Parathyroid adenoma (tissue), 2 donors: ENCODE measurements at regions not wholly inside any gene's neighbourhood (a gene's known extent, or its start where the extent isn't known, plus 50 kb on each side); places are given as distances from the start of the nearest gene placed in this dataset.

Experiments used
- H2AFZ ChIP-seq: fragments of 300-600 bp; sonication (generic); one replicate; pipeline ENCODE4 v1.7.0; 2017; ENCODE audit warnings: antibody characterized with exemption, mild to moderate bottlenecking
- H3K27ac ChIP-seq: fragments of 300-600 bp; sonication (generic); one replicate; pipeline ENCODE4 v1.7.0; 2017
- H3K27me3 ChIP-seq: fragments of 300-600 bp; sonication (generic); one replicate; pipeline ENCODE4 v1.7.0; 2017; ENCODE audit warnings: low read length; ENCODE audit not compliant: control insufficient read depth, insufficient read depth
- H3K36me3 ChIP-seq: fragments of 300-600 bp; sonication (generic); one replicate; pipeline ENCODE4 v1.7.0; 2017; ENCODE audit warnings: low read length; ENCODE audit not compliant: control insufficient read depth, insufficient read depth
- H3K4me1 ChIP-seq: fragments of 300-600 bp; sonication (generic); one replicate; pipeline ENCODE4 v1.7.0; 2017; ENCODE audit warnings: control low read depth
- H3K4me2 ChIP-seq: fragments of 300-600 bp; sonication (generic); one replicate; pipeline ENCODE4 v1.7.0; 2017; ENCODE audit warnings: low read length
- H3K4me3 ChIP-seq: fragments of 300-600 bp; sonication (generic); one replicate; pipeline ENCODE4 v1.7.0; 2017; ENCODE audit warnings: low read depth, low read length
- H3K79me2 ChIP-seq: fragments of 300-600 bp; sonication (generic); one replicate; pipeline ENCODE4 v1.7.0; 2017; ENCODE audit warnings: control low read depth
- H3K9ac ChIP-seq: fragments of 300-600 bp; sonication (generic); one replicate; pipeline ENCODE4 v1.7.0; 2017; ENCODE audit warnings: mild to moderate bottlenecking
- H3K9me3 ChIP-seq: fragments of 300-600 bp; sonication (generic); one replicate; pipeline ENCODE4 v1.7.0; 2017; ENCODE audit warnings: low read length; ENCODE audit not compliant: control insufficient read depth
- TF ChIP-seq, protein P1 (sequence below): fragments of 300-600 bp; sonication (generic); IDR thresholded peaks from one replicate; pipeline ENCODE4 v1.7.0; 2017; ENCODE audit warnings: antibody characterized with exemption, mild to moderate bottlenecking
- donor health status: primary hyperparathyroidism.

DNA sequence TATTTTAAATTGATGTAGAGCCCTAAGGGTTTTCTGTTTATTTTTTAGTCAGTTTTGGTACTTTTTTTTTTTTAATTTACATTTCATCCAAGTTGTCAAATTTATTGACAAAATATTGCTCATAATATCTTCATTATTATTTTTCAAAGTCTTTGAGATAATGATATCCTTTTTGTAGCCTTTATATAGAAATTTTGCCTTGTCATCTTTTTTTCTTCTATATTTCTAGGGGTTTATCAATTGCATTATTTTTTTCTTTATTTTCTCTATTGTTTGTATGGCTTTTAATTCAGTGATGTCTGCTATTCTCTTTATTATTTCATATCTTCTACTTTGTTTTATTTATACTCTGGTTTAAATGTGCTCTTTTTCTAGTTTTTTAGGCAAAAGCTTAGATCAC, 863.0 kb upstream of the GJE1 start:
- Histone ChIP-seq H3K9ac (no peak overlapping the region), H3K4me3 (no peak overlapping the region), H3K36me3 (no peaks in the 10 kb centered on the region), H3K4me1 (no peaks in the 10 kb centered on the region), H3K27ac (no peak overlapping the region), H3K9me3 (no peaks in the 10 kb centered on the region), H3K79me2 (no peaks in the 10 kb centered on the region), H3K27me3 (no peaks in the 10 kb centered on the region), H3K4me2 (no peak overlapping the region), H2AFZ (no peak overlapping the region)
- TF ChIP-seq, protein P1, sequence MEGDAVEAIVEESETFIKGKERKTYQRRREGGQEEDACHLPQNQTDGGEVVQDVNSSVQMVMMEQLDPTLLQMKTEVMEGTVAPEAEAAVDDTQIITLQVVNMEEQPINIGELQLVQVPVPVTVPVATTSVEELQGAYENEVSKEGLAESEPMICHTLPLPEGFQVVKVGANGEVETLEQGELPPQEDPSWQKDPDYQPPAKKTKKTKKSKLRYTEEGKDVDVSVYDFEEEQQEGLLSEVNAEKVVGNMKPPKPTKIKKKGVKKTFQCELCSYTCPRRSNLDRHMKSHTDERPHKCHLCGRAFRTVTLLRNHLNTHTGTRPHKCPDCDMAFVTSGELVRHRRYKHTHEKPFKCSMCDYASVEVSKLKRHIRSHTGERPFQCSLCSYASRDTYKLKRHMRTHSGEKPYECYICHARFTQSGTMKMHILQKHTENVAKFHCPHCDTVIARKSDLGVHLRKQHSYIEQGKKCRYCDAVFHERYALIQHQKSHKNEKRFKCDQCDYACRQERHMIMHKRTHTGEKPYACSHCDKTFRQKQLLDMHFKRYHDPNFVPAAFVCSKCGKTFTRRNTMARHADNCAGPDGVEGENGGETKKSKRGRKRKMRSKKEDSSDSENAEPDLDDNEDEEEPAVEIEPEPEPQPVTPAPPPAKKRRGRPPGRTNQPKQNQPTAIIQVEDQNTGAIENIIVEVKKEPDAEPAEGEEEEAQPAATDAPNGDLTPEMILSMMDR, result no peak

DNA sequence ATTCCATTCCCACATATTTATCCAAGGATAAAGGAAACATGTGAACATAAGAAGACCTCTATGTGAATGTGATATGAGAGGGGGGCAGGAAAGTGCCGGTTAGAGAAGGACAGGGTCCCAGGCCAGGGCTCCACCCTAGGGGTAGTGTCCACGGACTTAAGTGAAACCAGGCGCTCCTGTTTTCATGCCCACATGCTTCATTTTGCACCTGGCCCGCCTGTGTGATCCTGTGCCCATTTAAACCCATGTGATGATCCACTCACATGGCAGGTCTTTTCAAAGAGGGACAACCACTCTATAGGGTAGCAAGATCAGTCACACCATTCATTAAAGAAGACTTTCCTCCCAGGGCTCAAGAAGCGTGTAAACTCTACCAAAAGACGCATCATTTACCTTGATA, 865.3 kb upstream of the GJE1 start:
- TF ChIP-seq, protein P1, result no peak

DNA sequence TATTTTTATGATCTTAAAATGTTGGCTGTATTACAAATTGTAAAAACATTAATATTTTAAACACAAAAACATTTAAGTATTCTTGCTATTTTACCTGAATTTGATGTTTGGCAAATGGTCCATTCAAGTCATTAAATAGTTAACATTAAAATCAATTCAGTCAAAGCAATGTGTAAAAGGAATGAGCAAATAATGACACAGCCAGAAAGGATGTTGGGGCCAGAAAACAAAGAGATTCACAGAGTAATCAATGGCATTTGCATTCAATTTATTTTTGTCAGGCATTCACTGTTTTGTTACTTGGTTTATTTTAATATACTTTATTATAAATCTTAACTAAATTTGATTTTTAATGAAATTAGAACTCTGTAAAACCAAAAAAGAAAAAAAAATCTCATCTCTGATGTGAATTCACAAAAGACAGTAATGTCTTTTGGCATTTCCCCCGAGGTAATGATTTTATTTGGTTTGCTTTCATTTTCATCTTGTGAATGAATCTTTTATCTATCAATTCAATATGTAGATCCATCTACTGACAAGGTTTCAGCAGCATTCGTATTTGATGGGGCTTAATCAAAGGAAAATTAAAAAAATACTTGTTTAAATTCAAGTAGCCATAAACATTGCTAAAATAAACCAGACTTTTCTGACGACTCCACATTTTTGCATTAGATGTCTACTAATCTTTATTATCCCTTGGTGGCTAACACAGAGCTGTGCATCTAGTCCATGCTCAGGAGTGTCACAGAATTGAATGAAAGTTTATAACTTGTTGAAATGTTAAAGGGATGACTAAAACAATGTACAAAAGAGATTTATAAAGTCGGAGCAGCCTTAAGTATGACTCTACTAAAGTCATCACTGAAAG, 866.7 kb upstream of the GJE1 start:
- no peak overlapping the region for H3K9ac ChIP-seq
- no peak overlapping the region for H3K27ac ChIP-seq
- H3K9me3 ChIP-seq, result no peaks in the 10 kb centered on the region
- H3K27me3 ChIP-seq, result no peaks in the 10 kb centered on the region
- H3K4me2 ChIP-seq, result no peak overlapping the region
- no peaks in the 10 kb centered on the region for H3K4me1 ChIP-seq
- no peaks in the 10 kb centered on the region for H3K36me3 ChIP-seq
- TF ChIP-seq, protein P1, result no peak
- no peak overlapping the region for H3K4me3 ChIP-seq
- H2AFZ ChIP-seq, result no peak overlapping the region
- no peaks in the 10 kb centered on the region for H3K79me2 ChIP-seq

More for the DNA sequence above, 865.3 kb upstream of the GJE1 start:
- H3K36me3 ChIP-seq, result no peaks in the 10 kb centered on the region
- H3K9ac ChIP-seq, result no peak overlapping the region
- H2AFZ ChIP-seq, result no peak overlapping the region
- H3K4me3 ChIP-seq, result no peak overlapping the region
- H3K27ac ChIP-seq, result no peak overlapping the region
- H3K4me1 ChIP-seq, result no peaks in the 10 kb centered on the region
- no peaks in the 10 kb centered on the region for H3K9me3 ChIP-seq
- no peaks in the 10 kb centered on the region for H3K79me2 ChIP-seq
- H3K4me2 ChIP-seq, result no peak overlapping the region
- no peaks in the 10 kb centered on the region for H3K27me3 ChIP-seq

DNA sequence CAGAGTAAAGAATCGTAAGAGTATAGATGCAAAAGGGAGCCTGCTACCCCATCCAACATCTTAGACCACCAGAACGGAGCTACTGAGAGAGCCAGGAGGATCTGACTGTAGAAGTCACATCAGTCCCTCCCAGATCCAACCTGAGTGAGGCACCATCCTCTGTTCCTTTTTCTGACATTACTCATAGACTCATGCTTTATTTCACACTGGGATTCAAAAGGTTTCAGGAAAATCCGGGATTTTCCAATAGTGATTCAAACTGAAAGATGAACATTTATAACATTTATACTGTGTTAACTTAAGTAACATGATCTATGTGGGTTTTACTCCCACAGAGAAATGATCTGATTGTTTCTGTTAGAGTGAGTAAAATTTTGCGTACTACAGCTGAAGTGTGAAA, 868.6 kb upstream of the GJE1 start:
- H3K9ac ChIP-seq, result no peak overlapping the region
- no peak overlapping the region for H3K27ac ChIP-seq
- H3K27me3 ChIP-seq, result no peaks in the 10 kb centered on the region
- H3K4me1 ChIP-seq, result no peaks in the 10 kb centered on the region
- no peak overlapping the region for H2AFZ ChIP-seq
- H3K4me3 ChIP-seq, result no peak overlapping the region
- no peaks in the 10 kb centered on the region for H3K36me3 ChIP-seq
- TF ChIP-seq, protein P1, result no peak
- H3K4me2 ChIP-seq, result no peak overlapping the region
- H3K9me3 ChIP-seq, result no peaks in the 10 kb centered on the region
- H3K79me2 ChIP-seq, result no peaks in the 10 kb centered on the region

DNA sequence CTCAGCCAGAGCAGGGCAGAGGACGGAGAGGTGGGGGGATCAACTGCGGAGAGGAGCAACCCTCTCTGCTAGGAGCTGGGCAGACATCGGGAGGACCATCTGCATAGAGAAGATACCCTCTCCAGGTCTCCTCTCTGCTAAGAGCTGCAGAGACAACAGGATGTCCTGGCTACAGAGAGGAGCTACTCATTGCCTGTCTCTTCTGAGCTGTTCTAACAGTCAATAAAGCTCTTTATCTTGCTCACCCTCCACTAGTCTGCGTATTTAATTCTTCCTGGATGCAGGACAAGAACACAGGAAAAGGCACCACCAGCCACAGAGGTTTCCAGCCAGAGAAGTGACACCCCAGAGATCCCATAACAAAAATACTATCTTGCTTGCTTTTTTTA, 871.1 kb upstream of the GJE1 start:
- TF ChIP-seq, protein P1, result no peak
- H3K27ac ChIP-seq, result no peak overlapping the region
- H2AFZ ChIP-seq, result no peak overlapping the region

More for the DNA sequence above, 871.1 kb upstream of the GJE1 start:
- H3K4me3 ChIP-seq, result no peak overlapping the region
- no peaks in the 10 kb centered on the region for H3K27me3 ChIP-seq
- H3K9me3 ChIP-seq, result no peaks in the 10 kb centered on the region
- H3K9ac ChIP-seq, result no peak overlapping the region
- no peak overlapping the region for H3K4me2 ChIP-seq
- H3K36me3 ChIP-seq, result no peaks in the 10 kb centered on the region
- no peaks in the 10 kb centered on the region for H3K79me2 ChIP-seq
- H3K4me1 ChIP-seq, result no peaks in the 10 kb centered on the region
